Lung (tissue), 11 donors: ENCODE measurements at regions not wholly inside any gene's neighbourhood (a gene's known extent, or its start where the extent isn't known, plus 50 kb on each side); places are given as distances from the start of the nearest gene placed in this dataset.

Experiments
- ATAC-seq: fragments of 200-7000 bp; cut with Tn5 transposase; one replicate; pipeline ENCODE4 v1.9.1; 2020; ENCODE audit warnings: moderate number of reproducible peaks; ENCODE audit not compliant: insufficient read depth, low FRiP score
- DNase-seq, 3 donors: peaks; one replicate each; pipeline ENCODE4 v3.0.0-alpha.2; 2013 to 2017
- H3K27ac ChIP-seq, 2 donors: one replicate each; pipeline ENCODE4 v1.5.1; 2013; ENCODE audit warnings: mild to moderate bottlenecking in 2 of 2, moderate library complexity in 2 of 2, control low read depth in 1 of 2, inconsistent platforms in 1 of 2, low read depth in 1 of 2, low read length in 1 of 2
- H3K27me3 ChIP-seq, 3 donors: one replicate each; pipeline ENCODE4 v1.5.1; 2013; ENCODE audit warnings: low read length in 2 of 3; ENCODE audit not compliant: control insufficient read depth in 3 of 3, insufficient read depth in 3 of 3
- H3K36me3 ChIP-seq, 4 donors: one replicate each; pipeline ENCODE4 v1.5.1; 2013; ENCODE audit warnings: low read length in 4 of 4, mild to moderate bottlenecking in 1 of 4, moderate library complexity in 1 of 4; ENCODE audit not compliant: control insufficient read depth in 4 of 4, insufficient read depth in 4 of 4
- H3K4me1 ChIP-seq, 5 donors: one replicate each; pipeline ENCODE4 v1.5.1; 2013; ENCODE audit warnings: low read length in 5 of 5, mild to moderate bottlenecking in 2 of 5, moderate library complexity in 1 of 5; ENCODE audit not compliant: control insufficient read depth in 5 of 5, insufficient read depth in 5 of 5
- H3K4me3 ChIP-seq: one replicate; pipeline ENCODE4 v1.5.1; 2013; ENCODE audit warnings: mild to moderate bottlenecking, control low read depth, moderate library complexity
- H3K9ac ChIP-seq, 2 donors: one replicate each; pipeline ENCODE4 v1.5.1; 2013; ENCODE audit warnings: low read length in 2 of 2, control low read depth in 1 of 2; ENCODE audit not compliant: insufficient read depth in 1 of 2
- H3K9me3 ChIP-seq, 4 donors: one replicate each; pipeline ENCODE4 v1.5.1; 2013; ENCODE audit warnings: low read length in 3 of 4, mild to moderate bottlenecking in 1 of 4, moderate library complexity in 1 of 4; ENCODE audit not compliant: control insufficient read depth in 4 of 4, insufficient read depth in 3 of 4
- WGBS, 2 donors: extraction: QIAGEN DNeasy Blood & Tissue Kit; methylation state at CpG; one replicate each; pipeline ENCODE4 v1.1.7; 2013; 5-methylcytosine and 5-hydroxymethylcytosine counted together
- TF ChIP-seq, protein P1 (sequence below): IDR thresholded peaks from 2 replicates; pipeline ENCODE4 v1.5.1; 2012; ENCODE audit warnings: mild to moderate bottlenecking; ENCODE audit errors: control extremely low read depth, extremely low read depth
- donor health status: control.
- donor health status: control.
- donor health status: Bipolar disorder and iron deficiency.
- donor health status: healthy.
- donor health status: DM: yes; HTN: yes; CAD: no.

DNA sequence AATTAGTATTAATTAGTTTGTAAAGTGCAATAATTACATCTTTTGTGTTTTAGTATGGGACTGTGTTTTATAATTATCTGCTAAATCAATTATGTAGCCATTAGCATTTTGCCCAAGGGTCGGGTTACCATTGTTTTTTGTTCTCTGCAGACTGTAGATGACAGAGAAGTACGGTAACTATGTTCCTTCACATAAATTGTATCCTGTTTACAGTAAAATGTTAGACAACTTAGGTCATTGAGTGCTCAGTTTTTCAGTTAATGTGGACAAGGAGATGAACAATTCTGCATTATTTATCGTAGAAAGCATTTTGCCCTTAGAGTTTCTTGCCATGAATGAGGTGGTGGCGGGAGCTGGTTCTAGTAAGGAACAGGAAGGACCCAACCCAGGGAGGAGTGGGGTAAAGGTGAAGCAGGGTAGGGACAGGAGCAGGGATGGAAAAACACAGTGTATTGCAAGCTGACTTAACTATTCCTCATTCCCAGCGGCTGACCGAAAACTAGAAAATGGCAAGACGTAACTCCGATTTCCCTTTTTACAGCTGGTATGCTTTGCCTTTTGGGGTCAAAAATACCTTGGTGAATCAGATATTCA, 243.7 kb upstream of the SLC24A2 start:
- Histone ChIP-seq H3K27me3 (no peaks in the 10 kb centered on the region), H3K9ac (no peak overlapping the region), H3K27ac (peak overlapping the region in 1 of 2 donors; percentile 4), H3K9me3 (peaks cover 0 to 2% (median 0%) of the 10 kb centered on the region in 4 donors), H3K4me3 (no peak overlapping the region), H3K4me1 (peaks cover 0 to 6% (median 3%) of the 10 kb centered on the region in 5 donors), H3K36me3 (no peaks in the 10 kb centered on the region)
- TF ChIP-seq, protein P1, sequence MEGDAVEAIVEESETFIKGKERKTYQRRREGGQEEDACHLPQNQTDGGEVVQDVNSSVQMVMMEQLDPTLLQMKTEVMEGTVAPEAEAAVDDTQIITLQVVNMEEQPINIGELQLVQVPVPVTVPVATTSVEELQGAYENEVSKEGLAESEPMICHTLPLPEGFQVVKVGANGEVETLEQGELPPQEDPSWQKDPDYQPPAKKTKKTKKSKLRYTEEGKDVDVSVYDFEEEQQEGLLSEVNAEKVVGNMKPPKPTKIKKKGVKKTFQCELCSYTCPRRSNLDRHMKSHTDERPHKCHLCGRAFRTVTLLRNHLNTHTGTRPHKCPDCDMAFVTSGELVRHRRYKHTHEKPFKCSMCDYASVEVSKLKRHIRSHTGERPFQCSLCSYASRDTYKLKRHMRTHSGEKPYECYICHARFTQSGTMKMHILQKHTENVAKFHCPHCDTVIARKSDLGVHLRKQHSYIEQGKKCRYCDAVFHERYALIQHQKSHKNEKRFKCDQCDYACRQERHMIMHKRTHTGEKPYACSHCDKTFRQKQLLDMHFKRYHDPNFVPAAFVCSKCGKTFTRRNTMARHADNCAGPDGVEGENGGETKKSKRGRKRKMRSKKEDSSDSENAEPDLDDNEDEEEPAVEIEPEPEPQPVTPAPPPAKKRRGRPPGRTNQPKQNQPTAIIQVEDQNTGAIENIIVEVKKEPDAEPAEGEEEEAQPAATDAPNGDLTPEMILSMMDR: no peak
- ATAC-seq (no peak), DNase-seq (no peak)
- WGBS, 2 donors: 84 to 90% methylated on average over 8 of the region's 8 CpGs

DNA sequence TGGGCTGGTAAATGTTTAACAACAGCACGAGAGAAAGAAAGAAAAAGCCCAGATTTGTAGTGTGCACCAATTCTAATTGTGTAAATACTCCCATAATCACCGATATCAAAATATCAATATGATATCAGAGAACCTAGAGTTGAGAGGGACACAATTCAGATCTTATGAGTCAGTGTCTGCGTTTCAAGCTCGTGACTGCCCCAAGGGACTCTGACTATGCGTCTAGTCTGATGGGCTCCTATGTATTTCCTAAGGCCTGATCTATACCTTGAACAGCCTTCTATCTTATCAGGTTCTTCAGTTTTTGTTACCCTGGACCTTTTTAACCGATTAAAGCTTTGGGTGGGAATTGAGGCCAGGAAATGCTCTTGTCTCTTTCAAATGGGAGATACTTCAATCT, 243.0 kb upstream of the SLC24A2 start:
- WGBS, 2 donors: 83 to 87% methylated on average over 6 of the region's 6 CpGs
- peak overlapping the region in 1 of 2 donors; percentile 60 for H3K27ac ChIP-seq

DNA sequence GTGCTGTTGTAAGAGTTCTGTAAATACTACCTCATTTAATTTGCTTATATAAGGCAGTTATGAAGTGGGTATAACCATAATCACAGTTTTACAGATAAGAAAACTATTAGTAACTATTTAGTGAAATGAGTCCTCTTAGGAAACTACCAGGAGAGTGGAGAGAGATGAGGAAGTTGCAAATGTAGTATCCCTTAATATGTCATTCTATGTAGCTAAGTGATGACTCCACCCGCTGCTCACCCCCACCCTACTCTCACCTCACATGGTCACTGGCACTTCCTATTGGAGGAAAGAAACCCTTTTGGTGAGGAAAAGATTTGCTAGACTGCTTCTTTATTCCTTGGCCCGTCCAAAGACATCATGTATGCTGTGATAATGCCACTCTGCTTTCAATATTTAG, 241.8 kb upstream of the SLC24A2 start:
- Histone ChIP-seq H3K36me3 (no peaks in the 10 kb centered on the region), H3K27ac (no peak overlapping the region), H3K4me3 (no peak overlapping the region), H3K9ac (no peak overlapping the region), H3K4me1 (peaks cover 0 to 6% (median 3%) of the 10 kb centered on the region in 5 donors), H3K9me3 (peaks cover 0 to 2% (median 0%) of the 10 kb centered on the region in 4 donors), H3K27me3 (no peaks in the 10 kb centered on the region)
- TF ChIP-seq, protein P1: no peak
- no peak for ATAC-seq
- 92 to 93% methylated on average over 2 of the region's 2 CpGs for WGBS, 2 donors
- DNase-seq: no peak

More for the DNA sequence above, 243.0 kb upstream of the SLC24A2 start:
- Histone ChIP-seq H3K4me3 (no peak overlapping the region), H3K9ac (no peak overlapping the region), H3K4me1 (peaks cover 0 to 6% (median 3%) of the 10 kb centered on the region in 5 donors), H3K27me3 (no peaks in the 10 kb centered on the region), H3K36me3 (no peaks in the 10 kb centered on the region), H3K9me3 (peaks cover 0 to 2% (median 0%) of the 10 kb centered on the region in 4 donors)
- no peak for DNase-seq
- no peak for ATAC-seq
- TF ChIP-seq, protein P1: no peak

DNA sequence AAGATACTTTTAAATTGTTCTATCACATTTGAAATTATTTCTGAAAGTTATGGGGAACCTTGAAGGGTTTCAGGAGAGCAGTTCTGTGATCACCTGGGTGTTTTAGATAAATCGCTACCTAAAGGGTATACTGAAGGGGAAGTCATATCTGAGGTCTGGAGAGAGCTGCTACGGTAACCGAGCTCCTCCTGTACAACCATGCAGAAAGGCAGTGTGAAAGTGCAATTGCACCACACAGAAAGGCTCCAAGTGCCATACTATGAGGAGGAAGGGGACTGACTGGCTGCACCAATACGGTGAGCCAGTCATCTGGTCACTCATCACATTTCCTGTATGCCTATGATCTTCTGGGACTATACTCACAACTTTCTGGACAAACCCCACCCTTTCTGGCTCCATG, 241.4 kb upstream of the SLC24A2 start:
- H3K27ac ChIP-seq: no peak overlapping the region
- WGBS, 2 donors: 85 to 95% methylated on average over 4 of the region's 4 CpGs
- H3K27me3 ChIP-seq: no peaks in the 10 kb centered on the region
- H3K9ac ChIP-seq: no peak overlapping the region
- no peaks in the 10 kb centered on the region for H3K9me3 ChIP-seq
- H3K4me1 ChIP-seq: peaks cover 0 to 6% (median 3%) of the 10 kb centered on the region in 5 donors
- no peak overlapping the region for H3K4me3 ChIP-seq
- DNase-seq: no peak
- no peak for ATAC-seq
- no peaks in the 10 kb centered on the region for H3K36me3 ChIP-seq
- TF ChIP-seq, protein P1: no peak
